ENCODE measurements at regions not wholly inside any gene's neighbourhood (a gene's known extent, or its start where the extent isn't known, plus 50 kb on each side); places are given as distances from the start of the nearest gene placed in this dataset.

DNA sequence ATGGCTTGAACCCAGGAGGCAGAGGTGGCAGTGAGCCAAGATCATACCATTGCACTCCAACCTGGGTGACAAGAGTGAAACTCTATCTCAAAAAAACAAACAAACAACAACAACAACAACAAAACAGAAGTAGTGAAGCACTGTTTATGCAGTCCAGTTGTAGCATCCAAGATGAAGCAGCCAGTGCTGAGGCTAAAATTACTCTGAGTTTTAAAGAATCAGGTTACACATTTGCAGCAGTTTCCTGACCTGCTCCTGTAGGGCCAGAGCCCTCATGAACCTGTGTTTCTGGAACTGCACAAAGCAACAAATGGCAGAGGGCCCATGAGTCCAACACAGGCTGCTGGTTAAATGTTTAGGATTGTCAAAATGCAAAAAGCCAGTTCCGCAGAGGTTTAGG is 499.5 kb upstream of the PSMD7 start:
- ChIA-PET POLR2A (no interaction called here), SMC1A (ENCODE audit: uncharacterized antibody, unreplicated experiment) (no interaction called here), CTCF (no interaction called here), RAD21 (ENCODE audit: unreplicated experiment) (no interaction called here)
- Histone ChIP-seq H3K9me3 (replicated peaks; ENCODE audit: control insufficient read depth, insufficient read depth, low read length) (no peaks in the 10 kb centered on the region), H3K36me3 (ENCODE audit: control insufficient read depth in 2 of 2, insufficient read depth in 2 of 2, low read length in 1 of 2) (no peaks in the 10 kb centered on the region), H4K20me1 (ENCODE audit: control insufficient read depth, insufficient read depth) (no peaks in the 10 kb centered on the region), H3K27me3 (replicated peaks in 1 of 2; ENCODE audit: control insufficient read depth in 2 of 2, insufficient read depth in 2 of 2, low read length in 1 of 2) (no peaks in the 10 kb centered on the region), H3K4me2 (ENCODE audit: control insufficient read depth, insufficient read depth) (no peak overlapping the region), H3K79me2 (ENCODE audit: control insufficient read depth, insufficient read depth, low read length) (no peaks in the 10 kb centered on the region), H3K27ac (ENCODE audit: control insufficient read depth, insufficient read depth) (no peak overlapping the region), H3K9ac (ENCODE audit: control insufficient read depth, insufficient read depth, low read length) (no peak overlapping the region), H3K4me3 (no peak overlapping the region), H2AFZ (ENCODE audit: control insufficient read depth, low read depth, low read length) (no peak overlapping the region), H3K4me1 (ENCODE audit: control insufficient read depth, insufficient read depth, low read length) (no peaks in the 10 kb centered on the region)
- in situ Hi-C loops (cut with MboI): no loop called here
- 100% methylated on average over 1 of the region's 1 CpG for WGBS (ENCODE audit: insufficient coverage, insufficient replicate concordance, low lambda C conversion rate, missing lambda C conversion rate)
- intact Hi-C loops (cut with micrococcal nuclease; ENCODE audit: unreplicated experiment): no loop called here
- BruUV-seq (replicated peaks): no TSS peak
- ATAC-seq (no peak), FAIRE-seq (no peak), DNase-seq (ENCODE audit: low read depth, low spot score) (no peak)
- TF ChIP-seq, protein P1, sequence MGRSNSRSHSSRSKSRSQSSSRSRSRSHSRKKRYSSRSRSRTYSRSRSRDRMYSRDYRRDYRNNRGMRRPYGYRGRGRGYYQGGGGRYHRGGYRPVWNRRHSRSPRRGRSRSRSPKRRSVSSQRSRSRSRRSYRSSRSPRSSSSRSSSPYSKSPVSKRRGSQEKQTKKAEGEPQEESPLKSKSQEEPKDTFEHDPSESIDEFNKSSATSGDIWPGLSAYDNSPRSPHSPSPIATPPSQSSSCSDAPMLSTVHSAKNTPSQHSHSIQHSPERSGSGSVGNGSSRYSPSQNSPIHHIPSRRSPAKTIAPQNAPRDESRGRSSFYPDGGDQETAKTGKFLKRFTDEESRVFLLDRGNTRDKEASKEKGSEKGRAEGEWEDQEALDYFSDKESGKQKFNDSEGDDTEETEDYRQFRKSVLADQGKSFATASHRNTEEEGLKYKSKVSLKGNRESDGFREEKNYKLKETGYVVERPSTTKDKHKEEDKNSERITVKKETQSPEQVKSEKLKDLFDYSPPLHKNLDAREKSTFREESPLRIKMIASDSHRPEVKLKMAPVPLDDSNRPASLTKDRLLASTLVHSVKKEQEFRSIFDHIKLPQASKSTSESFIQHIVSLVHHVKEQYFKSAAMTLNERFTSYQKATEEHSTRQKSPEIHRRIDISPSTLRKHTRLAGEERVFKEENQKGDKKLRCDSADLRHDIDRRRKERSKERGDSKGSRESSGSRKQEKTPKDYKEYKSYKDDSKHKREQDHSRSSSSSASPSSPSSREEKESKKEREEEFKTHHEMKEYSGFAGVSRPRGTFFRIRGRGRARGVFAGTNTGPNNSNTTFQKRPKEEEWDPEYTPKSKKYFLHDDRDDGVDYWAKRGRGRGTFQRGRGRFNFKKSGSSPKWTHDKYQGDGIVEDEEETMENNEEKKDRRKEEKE (IDR thresholded peaks at IDR 0.05): no peak
- TF ChIP-seq ZNF24 (IDR thresholded peaks at IDR 0.05) (no peak), SP1 (IDR thresholded peaks at IDR 0.05; ENCODE audit: low read depth, low read length) (no peak), SUPT20H (IDR thresholded peaks at IDR 0.05; ENCODE audit: borderline replicate concordance, control insufficient read depth, low read depth, low read length) (no peak), RAD21 (IDR thresholded peaks at IDR 0.05; ENCODE audit: insufficient read depth, low read depth, low read length) (no peak), JUND (IDR thresholded peaks at IDR 0.05; ENCODE audit: low read depth, low read length) (no peak), EED (IDR thresholded peaks at IDR 0.05; ENCODE audit: low read depth) (no peak), GATAD2B (conservative IDR thresholded peaks at IDR 0.05; ENCODE audit: low read depth) (no peak), RAD51 (IDR thresholded peaks at IDR 0.05) (no peak), BCL11A (IDR thresholded peaks at IDR 0.05; ENCODE audit: low read depth, low read length) (no peak), RCOR1 (conservative IDR thresholded peaks at IDR 0.05; ENCODE audit: low read depth, low read length) (no peak), ZNF217 (IDR thresholded peaks at IDR 0.05) (no peak), RELA (IDR thresholded peaks at IDR 0.05; ENCODE audit: borderline replicate concordance, partially characterized antibody) (no peak), SMC3 (IDR thresholded peaks at IDR 0.05; ENCODE audit: borderline replicate concordance, low read length) (no peak)
- TF ChIP-seq, protein P2, sequence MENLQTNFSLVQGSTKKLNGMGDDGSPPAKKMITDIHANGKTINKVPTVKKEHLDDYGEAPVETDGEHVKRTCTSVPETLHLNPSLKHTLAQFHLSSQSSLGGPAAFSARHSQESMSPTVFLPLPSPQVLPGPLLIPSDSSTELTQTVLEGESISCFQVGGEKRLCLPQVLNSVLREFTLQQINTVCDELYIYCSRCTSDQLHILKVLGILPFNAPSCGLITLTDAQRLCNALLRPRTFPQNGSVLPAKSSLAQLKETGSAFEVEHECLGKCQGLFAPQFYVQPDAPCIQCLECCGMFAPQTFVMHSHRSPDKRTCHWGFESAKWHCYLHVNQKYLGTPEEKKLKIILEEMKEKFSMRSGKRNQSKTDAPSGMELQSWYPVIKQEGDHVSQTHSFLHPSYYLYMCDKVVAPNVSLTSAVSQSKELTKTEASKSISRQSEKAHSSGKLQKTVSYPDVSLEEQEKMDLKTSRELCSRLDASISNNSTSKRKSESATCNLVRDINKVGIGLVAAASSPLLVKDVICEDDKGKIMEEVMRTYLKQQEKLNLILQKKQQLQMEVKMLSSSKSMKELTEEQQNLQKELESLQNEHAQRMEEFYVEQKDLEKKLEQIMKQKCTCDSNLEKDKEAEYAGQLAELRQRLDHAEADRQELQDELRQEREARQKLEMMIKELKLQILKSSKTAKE (IDR thresholded peaks at IDR 0.05; ENCODE audit: low read depth, poor library complexity, severe bottlenecking): no peak
- TF ChIP-seq, protein P3, sequence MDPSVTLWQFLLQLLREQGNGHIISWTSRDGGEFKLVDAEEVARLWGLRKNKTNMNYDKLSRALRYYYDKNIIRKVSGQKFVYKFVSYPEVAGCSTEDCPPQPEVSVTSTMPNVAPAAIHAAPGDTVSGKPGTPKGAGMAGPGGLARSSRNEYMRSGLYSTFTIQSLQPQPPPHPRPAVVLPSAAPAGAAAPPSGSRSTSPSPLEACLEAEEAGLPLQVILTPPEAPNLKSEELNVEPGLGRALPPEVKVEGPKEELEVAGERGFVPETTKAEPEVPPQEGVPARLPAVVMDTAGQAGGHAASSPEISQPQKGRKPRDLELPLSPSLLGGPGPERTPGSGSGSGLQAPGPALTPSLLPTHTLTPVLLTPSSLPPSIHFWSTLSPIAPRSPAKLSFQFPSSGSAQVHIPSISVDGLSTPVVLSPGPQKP (IDR thresholded peaks at IDR 0.05; ENCODE audit: low read depth, low read length): no peak
- TF ChIP-seq, protein P4, sequence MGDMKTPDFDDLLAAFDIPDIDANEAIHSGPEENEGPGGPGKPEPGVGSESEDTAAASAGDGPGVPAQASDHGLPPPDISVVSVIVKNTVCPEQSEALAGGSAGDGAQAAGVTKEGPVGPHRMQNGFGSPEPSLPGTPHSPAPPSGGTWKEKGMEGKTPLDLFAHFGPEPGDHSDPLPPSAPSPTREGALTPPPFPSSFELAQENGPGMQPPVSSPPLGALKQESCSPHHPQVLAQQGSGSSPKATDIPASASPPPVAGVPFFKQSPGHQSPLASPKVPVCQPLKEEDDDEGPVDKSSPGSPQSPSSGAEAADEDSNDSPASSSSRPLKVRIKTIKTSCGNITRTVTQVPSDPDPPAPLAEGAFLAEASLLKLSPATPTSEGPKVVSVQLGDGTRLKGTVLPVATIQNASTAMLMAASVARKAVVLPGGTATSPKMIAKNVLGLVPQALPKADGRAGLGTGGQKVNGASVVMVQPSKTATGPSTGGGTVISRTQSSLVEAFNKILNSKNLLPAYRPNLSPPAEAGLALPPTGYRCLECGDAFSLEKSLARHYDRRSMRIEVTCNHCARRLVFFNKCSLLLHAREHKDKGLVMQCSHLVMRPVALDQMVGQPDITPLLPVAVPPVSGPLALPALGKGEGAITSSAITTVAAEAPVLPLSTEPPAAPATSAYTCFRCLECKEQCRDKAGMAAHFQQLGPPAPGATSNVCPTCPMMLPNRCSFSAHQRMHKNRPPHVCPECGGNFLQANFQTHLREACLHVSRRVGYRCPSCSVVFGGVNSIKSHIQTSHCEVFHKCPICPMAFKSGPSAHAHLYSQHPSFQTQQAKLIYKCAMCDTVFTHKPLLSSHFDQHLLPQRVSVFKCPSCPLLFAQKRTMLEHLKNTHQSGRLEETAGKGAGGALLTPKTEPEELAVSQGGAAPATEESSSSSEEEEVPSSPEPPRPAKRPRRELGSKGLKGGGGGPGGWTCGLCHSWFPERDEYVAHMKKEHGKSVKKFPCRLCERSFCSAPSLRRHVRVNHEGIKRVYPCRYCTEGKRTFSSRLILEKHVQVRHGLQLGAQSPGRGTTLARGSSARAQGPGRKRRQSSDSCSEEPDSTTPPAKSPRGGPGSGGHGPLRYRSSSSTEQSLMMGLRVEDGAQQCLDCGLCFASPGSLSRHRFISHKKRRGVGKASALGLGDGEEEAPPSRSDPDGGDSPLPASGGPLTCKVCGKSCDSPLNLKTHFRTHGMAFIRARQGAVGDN (IDR thresholded peaks at IDR 0.05): no peak
